ENCODE measurements at regions not wholly inside any gene's neighbourhood (a gene's known extent, or its start where the extent isn't known, plus 50 kb on each side); places are given as distances from the start of the nearest gene placed in this dataset.

DNA sequence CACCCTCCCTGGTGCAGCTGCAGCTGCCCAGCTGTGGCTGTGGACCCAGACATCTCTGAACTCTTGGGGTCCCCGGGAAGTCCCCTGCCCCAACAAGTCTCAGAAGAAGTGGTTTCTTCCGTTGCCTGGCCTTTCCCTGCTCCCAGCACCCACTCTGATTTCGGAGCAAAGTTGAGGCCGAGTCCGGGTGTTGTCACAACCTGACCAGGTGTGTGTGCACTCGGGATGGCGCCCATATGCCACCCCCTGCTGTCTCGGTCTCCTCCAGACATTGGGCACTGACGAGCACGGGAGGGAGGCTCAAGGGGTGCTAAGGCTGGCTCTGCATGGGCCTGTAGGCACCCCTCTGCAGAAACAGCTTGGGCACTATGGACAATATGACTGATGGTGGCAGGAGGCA, 1055.3 kb downstream of the REEP3 start:
- TF ChIP-seq, protein P1, sequence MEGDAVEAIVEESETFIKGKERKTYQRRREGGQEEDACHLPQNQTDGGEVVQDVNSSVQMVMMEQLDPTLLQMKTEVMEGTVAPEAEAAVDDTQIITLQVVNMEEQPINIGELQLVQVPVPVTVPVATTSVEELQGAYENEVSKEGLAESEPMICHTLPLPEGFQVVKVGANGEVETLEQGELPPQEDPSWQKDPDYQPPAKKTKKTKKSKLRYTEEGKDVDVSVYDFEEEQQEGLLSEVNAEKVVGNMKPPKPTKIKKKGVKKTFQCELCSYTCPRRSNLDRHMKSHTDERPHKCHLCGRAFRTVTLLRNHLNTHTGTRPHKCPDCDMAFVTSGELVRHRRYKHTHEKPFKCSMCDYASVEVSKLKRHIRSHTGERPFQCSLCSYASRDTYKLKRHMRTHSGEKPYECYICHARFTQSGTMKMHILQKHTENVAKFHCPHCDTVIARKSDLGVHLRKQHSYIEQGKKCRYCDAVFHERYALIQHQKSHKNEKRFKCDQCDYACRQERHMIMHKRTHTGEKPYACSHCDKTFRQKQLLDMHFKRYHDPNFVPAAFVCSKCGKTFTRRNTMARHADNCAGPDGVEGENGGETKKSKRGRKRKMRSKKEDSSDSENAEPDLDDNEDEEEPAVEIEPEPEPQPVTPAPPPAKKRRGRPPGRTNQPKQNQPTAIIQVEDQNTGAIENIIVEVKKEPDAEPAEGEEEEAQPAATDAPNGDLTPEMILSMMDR (IDR thresholded peaks at IDR 0.05; ENCODE audit: low read depth, low read length): no peak
- no peak for TF ChIP-seq EZH2phosphoT487 (IDR thresholded peaks at IDR 0.05; ENCODE audit: low read depth)
